K562 (cell line): ENCODE measurements at regions not wholly inside any gene's neighbourhood (a gene's known extent, or its start where the extent isn't known, plus 50 kb on each side); places are given as distances from the start of the nearest gene placed in this dataset.

Experiments
- ATAC-seq: fragments of 200-7000 bp; cut with Tn5 transposase; 3 replicates; pipeline ENCODE4 v1.9.1; 2020; ENCODE audit warnings: moderate library complexity
- BruUV-seq: library from RNA; stranded (reverse); fragments of 400-500 nt; replicated peaks from 2 replicates; lab custom pipeline; 2021; lab: Mats Ljungman, UMichigan
- CTCF ChIA-PET: fragments of 300-600 bp; formaldehyde crosslinking; extraction: SDS; loops from one replicate; lab custom pipeline; 2021; ENCODE audit warnings: low intra/inter-chr PET ratio; lab: Yijun Ruan, JAX
- POLR2A ChIA-PET: fragments of 300-600, 350-650 bp; sonication (Branson Sonifier 250); formaldehyde crosslinking; extraction: SDS; loops from one replicate; lab custom pipeline; 2021; ENCODE audit warnings: antibody characterized with exemption, inconsistent platforms; lab: Yijun Ruan, JAX
- DNase-seq, 4 experiments: peaks; one replicate each; pipeline versions ENCODE4 v3.0.0 to v3.0.0-alpha.2; 2011 to 2018; ENCODE audit warnings: low spot score in 3 of 4, mixed read lengths in 3 of 4; ENCODE audit errors: extremely low read depth in 1 of 4
- FAIRE-seq: peaks from 2 replicates; lab custom pipeline; 2011; peaks lifted over from hg19 to GRCh38; lab: Jason Lieb, UNC
- H2AFZ ChIP-seq: 2 replicates; pipeline ENCODE4 v1.6.0; 2011; ENCODE audit warnings: low read depth, low read length, control low read depth, inconsistent platforms
- H3K27ac ChIP-seq: fragments of 200-600 bp; 3 replicates; pipeline ENCODE4 v1.8.0; 2011; ENCODE audit warnings: low read depth, mild to moderate bottlenecking, control low read depth, inconsistent platforms, low read length, moderate library complexity, mixed read lengths; ENCODE audit errors: extremely low read depth
- H3K27me3 ChIP-seq, 2 experiments: fragments of 300-600 bp in 1 of 2; 2 replicates in 1 of 2; 3 replicates in 1 of 2; pipeline versions ENCODE4 v1.6.0 to v1.8.0; 2011; ENCODE audit warnings: inconsistent platforms in 2 of 2, low read length in 2 of 2, mild to moderate bottlenecking in 1 of 2, mixed read lengths in 1 of 2, moderate library complexity in 1 of 2; ENCODE audit not compliant: control insufficient read depth in 2 of 2, insufficient read depth in 2 of 2
- H3K36me3 ChIP-seq: fragments of 300-600 bp; 3 replicates; pipeline ENCODE4 v1.8.0; 2011; ENCODE audit warnings: mild to moderate bottlenecking, low read length, inconsistent platforms; ENCODE audit not compliant: control insufficient read depth, insufficient read depth
- H3K4me1 ChIP-seq, 2 experiments: fragments of 200-600 bp in 1 of 2; replicated peaks in 1 of 2; 2 replicates in 1 of 2; 3 replicates in 1 of 2; pipeline versions ENCODE4 v1.5.1 to v1.8.0; 2011; ENCODE audit warnings: inconsistent platforms in 2 of 2, low read length in 2 of 2, mild to moderate bottlenecking in 1 of 2, mixed read lengths in 1 of 2, moderate library complexity in 1 of 2; ENCODE audit not compliant: control insufficient read depth in 2 of 2, insufficient read depth in 2 of 2
- H3K4me2 ChIP-seq: 2 replicates; pipeline ENCODE4 v1.6.1; 2011; ENCODE audit warnings: low read length, control low read depth, inconsistent platforms, mixed read lengths; ENCODE audit not compliant: insufficient read depth
- H3K4me3 ChIP-seq: fragments of 200-600 bp; sonication (generic), shearing (Covaris generic); 2 replicates; pipeline ENCODE4 v1.5.1; 2016; ENCODE audit warnings: control low read depth, inconsistent platforms
- H3K79me2 ChIP-seq: fragments of 200-600 bp; 3 replicates; pipeline ENCODE4 v1.8.0; 2011; ENCODE audit warnings: low read length, inconsistent platforms; ENCODE audit not compliant: control insufficient read depth, insufficient read depth
- H3K9ac ChIP-seq, 2 experiments: 2 replicates each; pipeline versions ENCODE4 v1.6.0 to v1.6.1; 2011; ENCODE audit warnings: low read depth in 2 of 2, low read length in 2 of 2, control low read depth in 1 of 2, inconsistent platforms in 1 of 2, mild to moderate bottlenecking in 1 of 2, mixed read lengths in 1 of 2; ENCODE audit not compliant: insufficient read depth in 1 of 2
- H3K9me1 ChIP-seq: one replicate; pipeline ENCODE4 v1.6.0; 2011; ENCODE audit warnings: inconsistent platforms, mild to moderate bottlenecking, low read length, moderate library complexity; ENCODE audit not compliant: control insufficient read depth, insufficient read depth
- H3K9me3 ChIP-seq: replicated peaks from 2 replicates; pipeline ENCODE4 v1.5.1; 2011; ENCODE audit warnings: low read depth, low read length, inconsistent platforms; ENCODE audit not compliant: control insufficient read depth, insufficient read depth
- H4K20me1 ChIP-seq: replicated peaks from 2 replicates; pipeline ENCODE4 v1.6.1; 2011; ENCODE audit warnings: low read length, inconsistent platforms, mixed read lengths; ENCODE audit not compliant: control insufficient read depth, insufficient read depth
- BACH1 ChIP-seq: fragments of 200-800 bp; sonication (Bioruptor generic); IDR thresholded peaks from 2 replicates; pipeline ENCODE4 v1.6.1; 2016; ENCODE audit warnings: missing genetic modification characterization, missing compliant biosample characterization
- BCL6 ChIP-seq: fragments of 250-450 bp; sonication (Bioruptor Pico); IDR thresholded peaks from 2 replicates; pipeline ENCODE4 v1.4.0; 2020
- E4F1 ChIP-seq: fragments of 250-450 bp; sonication (Bioruptor Pico); IDR thresholded peaks from 2 replicates; pipeline ENCODE4 v1.5.0; 2021; ENCODE audit warnings: mild to moderate bottlenecking, borderline replicate concordance
- FOXJ3 ChIP-seq: sonication (generic); formaldehyde crosslinking; IDR thresholded peaks from 2 replicates; pipeline ENCODE4 v1.4.0; 2020; ENCODE audit warnings: mild to moderate bottlenecking, missing genetic modification reagents
- PTRF ChIP-seq: fragments of 450-650 bp; IDR thresholded peaks from 2 replicates; pipeline ENCODE4 v1.6.1; 2016; ENCODE audit warnings: mild to moderate bottlenecking, missing genetic modification characterization, missing compliant biosample characterization
- SNRNP70 ChIP-seq: fragments of 200-400 bp; formaldehyde crosslinking; optimal IDR thresholded peaks from 2 replicates; pipeline ENCODE3; 2017; ENCODE audit warnings: low read depth, low read length
- TEAD2 ChIP-seq: fragments of 450-650 bp; IDR thresholded peaks from 2 replicates; pipeline ENCODE4 v1.6.1; 2016; ENCODE audit warnings: missing genetic modification characterization, control low read depth, missing compliant biosample characterization
- WGBS: fragments of 100-300 bp; shearing (Covaris generic); methylation state at CpG from one replicate; pipeline ENCODE4 v1.1.6; 2016; ENCODE audit warnings: low coverage, mixed read lengths; ENCODE audit not compliant: insufficient coverage; ENCODE audit errors: missing lambda C conversion rate; 5-methylcytosine and 5-hydroxymethylcytosine counted together
- in situ Hi-C: fragments of 300-500 bp; cut with MboI; formaldehyde crosslinking; loops from 4 replicates; pipeline ENCODE4 v1.15.0; 2018; ENCODE audit warnings: inconsistent platforms, mixed read lengths
- intact Hi-C: fragments of 100-400 bp; cut with micrococcal nuclease; formaldehyde crosslinking; loops from 2 replicates; pipeline ENCODE4 v1.14.2; 2022

DNA sequence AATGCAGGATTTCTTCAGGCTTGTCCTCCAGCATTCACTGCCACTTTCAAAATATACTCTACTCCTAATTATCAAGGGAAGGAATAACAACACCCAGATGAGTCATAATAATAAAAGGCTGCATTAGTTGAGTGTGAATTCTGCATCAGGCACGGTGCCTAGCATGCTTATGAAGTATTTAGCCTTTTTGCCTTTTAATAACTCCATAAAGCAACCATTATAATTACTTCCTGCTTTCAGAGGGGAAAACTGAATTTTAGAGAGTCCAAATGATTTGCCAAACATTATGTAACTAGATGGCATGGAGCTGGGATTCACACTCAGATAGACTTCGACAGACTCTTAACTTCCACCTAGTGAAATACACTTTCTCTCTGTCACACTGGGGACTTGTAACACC is 2365.5 kb downstream of the PCDH7 start:
- H3K9me3 ChIP-seq: no peaks in the 10 kb centered on the region
- FAIRE-seq (no peak), DNase-seq (no peak), ATAC-seq (no peak)
- no peaks in the 10 kb centered on the region for H4K20me1 ChIP-seq
- intact Hi-C loops (no loop called here), in situ Hi-C loops (no loop called here)
- H3K4me2 ChIP-seq: no peak overlapping the region
- H3K4me3 ChIP-seq: no peak overlapping the region
- BruUV-seq: no TSS peak
- no peaks in the 10 kb centered on the region for H3K9me1 ChIP-seq
- H3K9ac ChIP-seq: no peak overlapping the region
- no peaks in the 10 kb centered on the region for H3K36me3 ChIP-seq
- no peak overlapping the region for H3K27ac ChIP-seq
- no peaks in the 10 kb centered on the region for H3K4me1 ChIP-seq
- ChIA-PET CTCF (no interaction called here), POLR2A (no interaction called here)
- no peak for TF ChIP-seq SNRNP70
- TF ChIP-seq TEAD2 (tag): no peak
- no peak for TF ChIP-seq FOXJ3 (CRISPR knock-in tag)
- no peak for TF ChIP-seq E4F1 (CRISPR knock-in tag)
- TF ChIP-seq PTRF (tag): no peak
- no peak for TF ChIP-seq BCL6 (CRISPR knock-in tag)
- no peak for TF ChIP-seq BACH1 (tag)
- H3K79me2 ChIP-seq: no peaks in the 10 kb centered on the region
- WGBS: 4% methylated on average over 2 of the region's 2 CpGs
- no peaks in the 10 kb centered on the region for H3K27me3 ChIP-seq
- H2AFZ ChIP-seq: no peak overlapping the region
